ENCODE measurements at regions not wholly inside any gene's neighbourhood (a gene's known extent, or its start where the extent isn't known, plus 50 kb on each side); places are given as distances from the start of the nearest gene placed in this dataset.

DNA sequence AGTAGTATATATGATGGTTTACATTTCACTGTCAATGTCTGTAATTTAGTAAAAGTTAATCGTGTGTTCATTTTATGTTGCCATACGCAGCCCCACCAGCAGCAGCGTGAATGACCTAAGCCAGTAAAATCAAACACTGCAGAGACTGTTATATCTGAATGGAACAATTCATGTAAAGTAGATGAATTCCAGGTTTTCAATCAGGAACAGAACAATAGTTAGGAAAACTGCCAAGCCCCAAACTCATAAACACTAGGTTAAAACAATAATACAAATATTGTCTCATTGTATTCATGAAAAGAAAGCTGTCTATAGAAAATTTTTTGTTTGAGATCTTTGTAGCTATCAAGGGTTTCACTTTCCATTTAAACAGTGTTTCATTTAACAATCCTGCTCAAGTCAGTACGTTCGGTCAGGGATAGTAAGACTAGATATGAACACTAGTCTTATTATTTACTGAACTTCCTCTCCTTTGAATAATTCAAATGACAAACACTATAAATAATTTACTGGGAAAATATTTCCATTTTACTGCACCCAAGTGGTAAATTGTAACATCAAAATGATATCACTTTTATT lies 256.8 kb upstream of the FLRT2 start:
- no peak overlapping the region for H3K27ac ChIP-seq (replicated peaks)
- TF ChIP-seq POLR2AphosphoS5 (IDR thresholded peaks at IDR 0.05; ENCODE audit: low read depth) = no peak
- no peak for TF ChIP-seq CTCF (IDR thresholded peaks at IDR 0.05; ENCODE audit: insufficient read depth, low read length)
- TF ChIP-seq SPI1 (IDR thresholded peaks at IDR 0.05; ENCODE audit: borderline replicate concordance, low read depth) = no peak
- no peak for TF ChIP-seq GABPA (IDR thresholded peaks at IDR 0.05; ENCODE audit: low read depth)
- no peak for TF ChIP-seq REST (IDR thresholded peaks at IDR 0.05; ENCODE audit: insufficient replicate concordance, low read depth)
- no peak for DNase-seq (ENCODE audit: low read depth in 1 of 2, low spot score in 1 of 2)
- no peak overlapping the region for H3K4me3 ChIP-seq (replicated peaks; ENCODE audit: insufficient read depth, low read length)
- no peaks in the 10 kb centered on the region for H3K27me3 ChIP-seq (ENCODE audit: insufficient read depth, poor library complexity, severe bottlenecking)

DNA sequence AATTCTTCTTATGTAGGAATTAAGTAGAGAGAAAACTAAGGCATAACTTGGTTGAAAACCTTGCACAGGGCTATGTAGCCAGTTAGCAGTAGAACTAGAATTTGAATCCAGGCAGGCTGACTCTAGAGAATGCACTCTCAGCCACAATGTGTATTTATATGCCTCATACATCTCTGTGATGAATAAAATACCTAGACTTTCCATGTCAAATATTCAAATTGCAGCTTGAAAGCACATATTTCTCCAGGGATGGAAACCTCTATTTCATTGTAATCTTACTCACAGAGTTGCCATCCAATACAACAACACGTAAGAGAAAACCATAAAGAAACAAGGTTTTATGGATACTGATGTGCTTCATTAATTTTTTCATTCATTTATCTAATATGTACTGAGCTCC lies 256.0 kb upstream of the FLRT2 start:
- Histone ChIP-seq H3K27ac (replicated peaks) (no peak overlapping the region), H3K4me3 (replicated peaks; ENCODE audit: insufficient read depth, low read length) (no peak overlapping the region), H3K27me3 (ENCODE audit: insufficient read depth, poor library complexity, severe bottlenecking) (no peaks in the 10 kb centered on the region)
- TF ChIP-seq SPI1 (IDR thresholded peaks at IDR 0.05; ENCODE audit: borderline replicate concordance, low read depth) = no peak
- TF ChIP-seq GABPA (IDR thresholded peaks at IDR 0.05; ENCODE audit: low read depth) = no peak
- TF ChIP-seq REST (IDR thresholded peaks at IDR 0.05; ENCODE audit: insufficient replicate concordance, low read depth) = no peak
- no peak for DNase-seq (ENCODE audit: low read depth in 1 of 2, low spot score in 1 of 2)

GRCh38 chr14:85276161-85276978 lies 253.6 kb upstream of the FLRT2 start:
- no peaks in the 10 kb centered on the region for H3K27me3 ChIP-seq (ENCODE audit: insufficient read depth, poor library complexity, severe bottlenecking)
- H3K27ac ChIP-seq (replicated peaks) = no peak overlapping the region
- DNase-seq (ENCODE audit: low read depth in 1 of 2, low spot score in 1 of 2) = no peak
- TF ChIP-seq SPI1 (IDR thresholded peaks at IDR 0.05; ENCODE audit: borderline replicate concordance, low read depth) (no peak), GABPA (IDR thresholded peaks at IDR 0.05; ENCODE audit: low read depth) (no peak), CTCF (IDR thresholded peaks at IDR 0.05; ENCODE audit: insufficient read depth, low read length) (no peak), POLR2AphosphoS5 (IDR thresholded peaks at IDR 0.05; ENCODE audit: low read depth) (no peak), REST (IDR thresholded peaks at IDR 0.05; ENCODE audit: insufficient replicate concordance, low read depth) (no peak)
- no peak overlapping the region for H3K4me3 ChIP-seq (replicated peaks; ENCODE audit: insufficient read depth, low read length)
